GM12892 (cell line): ENCODE measurements at regions not wholly inside any gene's neighbourhood (a gene's known extent, or its start where the extent isn't known, plus 50 kb on each side); places are given as distances from the start of the nearest gene placed in this dataset.

Source experiments
- POLR2A ChIP-seq: IDR thresholded peaks from 2 replicates; pipeline ENCODE4 v1.6.1; 2011; ENCODE audit warnings: low read depth, low read length, control low read depth
- POLR2AphosphoS5 ChIP-seq: IDR thresholded peaks from 2 replicates; pipeline ENCODE4 v1.6.1; 2011; ENCODE audit warnings: low read depth, low read length, control low read depth
- TAF1 ChIP-seq: IDR thresholded peaks from 2 replicates; pipeline ENCODE4 v1.6.1; 2011; ENCODE audit warnings: low read depth, mild to moderate bottlenecking, control low read depth, low read length, borderline replicate concordance

DNA sequence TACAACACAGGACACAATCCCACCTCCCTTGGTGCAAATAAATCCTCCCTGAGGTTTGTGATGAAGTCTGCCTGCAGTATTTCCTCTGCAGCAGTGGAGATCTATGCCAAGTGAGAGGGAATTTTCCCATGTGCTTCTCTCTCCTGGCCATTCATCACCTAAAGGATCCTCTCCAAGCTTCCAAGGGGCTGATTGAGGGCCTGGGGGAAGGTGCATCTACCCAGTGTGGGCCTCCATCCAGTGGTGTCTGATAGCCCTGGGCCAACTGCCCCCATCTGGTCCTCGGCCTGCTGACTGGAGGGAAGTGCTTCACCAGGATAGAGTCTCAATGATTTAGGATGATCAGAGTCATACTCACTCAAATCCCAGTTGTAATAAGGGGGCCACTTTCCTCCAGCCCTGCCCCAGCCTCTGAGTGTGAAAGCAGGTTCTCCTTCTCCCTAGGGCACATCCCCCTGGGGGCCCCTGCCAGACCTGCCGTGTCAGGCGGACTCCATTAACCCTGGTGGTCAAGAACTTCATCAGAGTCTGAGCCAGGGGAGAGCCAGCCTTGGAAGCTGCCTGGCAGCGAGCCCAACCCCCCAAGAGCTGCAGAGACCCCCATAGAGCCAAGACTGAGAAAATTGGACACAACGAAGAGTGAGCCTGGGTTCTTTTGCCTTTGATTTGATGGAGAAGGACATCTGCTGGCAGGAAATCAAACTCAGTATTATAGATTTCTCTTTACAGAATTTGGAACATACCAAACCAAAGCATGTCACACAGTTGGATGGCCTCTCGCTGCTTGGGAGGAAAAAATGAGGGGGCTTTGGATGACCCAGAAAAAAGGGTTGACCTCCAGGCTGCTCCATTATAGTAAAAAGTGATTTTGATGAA lies 509.6 kb downstream of the CMPK2 start:
- TF ChIP-seq POLR2AphosphoS5 (no peak), POLR2A (no peak), TAF1 (no peak)
